ENCODE measurements at regions not wholly inside any gene's neighbourhood (a gene's known extent, or its start where the extent isn't known, plus 50 kb on each side); places are given as distances from the start of the nearest gene placed in this dataset.

DNA sequence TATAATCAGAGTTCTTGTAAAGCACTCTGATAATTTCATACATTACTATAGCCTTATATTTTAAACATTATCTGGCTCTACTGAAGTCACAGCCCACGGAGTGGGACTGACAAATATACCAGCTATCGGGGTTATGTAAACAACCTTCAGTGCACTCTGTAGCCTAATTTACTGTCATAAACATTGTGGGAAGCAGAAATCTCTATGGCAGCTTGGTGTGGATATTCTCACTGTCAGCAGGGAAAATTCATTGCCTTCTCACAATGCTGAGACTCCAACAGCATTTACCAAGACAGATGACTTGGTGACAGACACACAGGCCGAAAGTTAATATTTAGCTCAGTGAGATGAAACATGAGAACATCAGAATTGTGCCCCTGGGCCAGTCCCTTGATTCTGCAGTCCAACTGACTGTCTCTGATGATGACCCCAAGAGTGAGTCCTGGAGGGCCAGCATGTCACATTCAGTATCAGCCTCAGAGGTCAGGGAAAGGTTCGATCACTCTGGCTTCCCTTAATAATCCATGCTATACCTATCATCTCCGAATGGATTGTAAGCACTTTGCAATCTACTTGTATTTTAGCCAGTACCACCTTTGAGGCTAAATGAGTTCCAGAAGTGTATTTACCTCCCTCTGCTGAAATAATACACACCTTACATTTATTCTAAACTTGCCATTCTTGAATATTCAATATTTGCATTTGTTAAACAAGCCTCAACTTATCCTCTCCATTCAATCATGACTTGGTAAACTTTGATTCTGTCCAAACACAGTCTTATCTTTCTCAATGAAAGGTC, 146.2 kb upstream of the OSR1 start:
- no peak for TF ChIP-seq CTCF (IDR thresholded peaks at IDR 0.05)
- no peaks in the 10 kb centered on the region for H3K27me3 ChIP-seq (replicated peaks; ENCODE audit: insufficient read depth)
- no peak overlapping the region for H3K4me3 ChIP-seq
- H3K36me3 ChIP-seq, result no peaks in the 10 kb centered on the region
- DNase-seq (ENCODE audit: low spot score) (no peak), ATAC-seq (ENCODE audit: insufficient number of reproducible peaks, low FRiP score, low read depth) (no peak)
- H3K9me3 ChIP-seq, result no peaks in the 10 kb centered on the region
- no peak overlapping the region for H3K27ac ChIP-seq
- peaks cover 0 to 5% of the 10 kb centered on the region in 2 donors for H3K4me1 ChIP-seq (ENCODE audit: control insufficient read depth in 1 of 2, low read depth in 2 of 2)

DNA sequence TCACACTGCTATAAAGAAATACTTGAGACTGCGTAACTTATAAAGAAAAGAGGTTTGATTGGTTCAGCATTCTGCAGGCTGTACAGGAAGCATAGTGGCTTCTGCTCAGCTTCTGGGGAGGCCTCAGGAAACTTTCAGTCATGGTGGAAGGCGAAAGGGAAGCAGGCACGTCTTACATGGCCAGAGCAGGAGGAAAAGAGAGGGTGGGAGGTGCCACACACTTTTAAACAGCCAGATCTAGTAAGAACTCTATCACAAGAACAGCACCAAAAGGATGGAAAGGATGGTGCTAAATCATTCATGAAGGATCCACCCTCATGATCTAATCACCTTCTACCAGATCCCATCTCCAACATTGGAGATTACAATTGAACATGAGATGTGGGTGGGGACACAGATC, 145.5 kb upstream of the OSR1 start:
- Histone ChIP-seq H3K36me3 (no peaks in the 10 kb centered on the region), H3K9me3 (no peaks in the 10 kb centered on the region), H3K27ac (no peak overlapping the region), H3K4me1 (ENCODE audit: control insufficient read depth in 1 of 2, low read depth in 2 of 2) (peaks cover 0 to 3% of the 10 kb centered on the region in 2 donors), H3K4me3 (no peak overlapping the region), H3K27me3 (replicated peaks; ENCODE audit: insufficient read depth) (no peaks in the 10 kb centered on the region)
- DNase-seq (ENCODE audit: low spot score) (no peak), ATAC-seq (ENCODE audit: insufficient number of reproducible peaks, low FRiP score, low read depth) (no peak)
- no peak for TF ChIP-seq CTCF (IDR thresholded peaks at IDR 0.05)

- H3K9me3 ChIP-seq, result no peaks in the 10 kb centered on the region
- H3K36me3 ChIP-seq, result no peaks in the 10 kb centered on the region
- DNase-seq (ENCODE audit: low spot score), result no peak
These were observed 145.0 kb upstream of the OSR1 start for GRCh38 chr2:19503406-19503805.

GRCh38 chr2:19500126-19500525, 141.7 kb upstream of the OSR1 start:
- Histone ChIP-seq H3K36me3 (no peaks in the 10 kb centered on the region), H3K4me1 (ENCODE audit: control insufficient read depth in 1 of 2, low read depth in 2 of 2) (no peaks in the 10 kb centered on the region), H3K27me3 (replicated peaks; ENCODE audit: insufficient read depth) (no peaks in the 10 kb centered on the region), H3K27ac (no peak overlapping the region), H3K9me3 (no peaks in the 10 kb centered on the region), H3K4me3 (no peak overlapping the region)
- no peak for TF ChIP-seq CTCF (IDR thresholded peaks at IDR 0.05)
- DNase-seq (ENCODE audit: low spot score), result no peak
- ATAC-seq (ENCODE audit: insufficient number of reproducible peaks, low FRiP score, low read depth), result no peak

More at GRCh38 chr2:19503406-19503805, 145.0 kb upstream of the OSR1 start:
- H3K27ac ChIP-seq, result no peak overlapping the region
- H3K4me3 ChIP-seq, result no peak overlapping the region
- H3K27me3 ChIP-seq (replicated peaks; ENCODE audit: insufficient read depth), result no peaks in the 10 kb centered on the region
- H3K4me1 ChIP-seq (ENCODE audit: control insufficient read depth in 1 of 2, low read depth in 2 of 2), result no peaks in the 10 kb centered on the region
- TF ChIP-seq CTCF (IDR thresholded peaks at IDR 0.05), result no peak
- ATAC-seq (ENCODE audit: insufficient number of reproducible peaks, low FRiP score, low read depth), result no peak

- H3K27me3 ChIP-seq (replicated peaks; ENCODE audit: insufficient read depth), result no peaks in the 10 kb centered on the region
- no peak overlapping the region for H3K4me3 ChIP-seq
- TF ChIP-seq CTCF (IDR thresholded peaks at IDR 0.05), result no peak
These were observed 138.2 kb upstream of the OSR1 start for GRCh38 chr2:19496646-19497045.

More at GRCh38 chr2:19496646-19497045, 138.2 kb upstream of the OSR1 start:
- H3K36me3 ChIP-seq, result no peaks in the 10 kb centered on the region
- peaks cover 0 to 2% of the 10 kb centered on the region in 2 donors for H3K4me1 ChIP-seq (ENCODE audit: control insufficient read depth in 1 of 2, low read depth in 2 of 2)
- no peak for DNase-seq (ENCODE audit: low spot score)
- H3K27ac ChIP-seq, result no peak overlapping the region
- no peak for ATAC-seq (ENCODE audit: insufficient number of reproducible peaks, low FRiP score, low read depth)
- H3K9me3 ChIP-seq, result no peaks in the 10 kb centered on the region

Measured in thoracic aorta (tissue), 2 donors.